Activated CD8-positive, alpha-beta memory T cell treated with anti-CD3 and anti-CD28 coated beads, Interleukin-2, amount 50 U/mL, for 4 hours (primary cell): ENCODE measurements at regions not wholly inside any gene's neighbourhood (a gene's known extent, or its start where the extent isn't known, plus 50 kb on each side); places are given as distances from the start of the nearest gene placed in this dataset.

ENCODE experiments used
- DNase-seq: peaks from one replicate; pipeline ENCODE4 v3.0.0-alpha.2; 2020

DNA sequence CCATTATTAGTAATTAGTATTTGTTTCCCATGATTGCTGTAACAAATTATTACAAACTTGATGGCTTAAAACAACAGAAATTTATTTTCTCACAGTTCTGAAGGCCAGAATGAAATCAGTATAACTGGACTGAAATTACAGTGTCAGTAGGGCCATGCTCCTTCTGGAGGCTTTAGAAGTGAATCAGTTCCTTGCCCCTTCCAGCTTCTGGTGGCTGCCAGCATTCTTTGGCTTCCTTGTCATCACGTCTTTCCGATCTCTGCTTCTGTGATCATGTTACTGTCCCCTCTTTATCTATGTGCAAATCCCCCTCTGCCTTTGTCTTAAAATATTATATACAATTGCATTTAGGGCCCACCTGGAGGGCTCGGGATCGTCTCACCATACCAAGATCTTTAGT is 92.0 kb downstream of the FOXB1 start:
- no peak for DNase-seq

DNA sequence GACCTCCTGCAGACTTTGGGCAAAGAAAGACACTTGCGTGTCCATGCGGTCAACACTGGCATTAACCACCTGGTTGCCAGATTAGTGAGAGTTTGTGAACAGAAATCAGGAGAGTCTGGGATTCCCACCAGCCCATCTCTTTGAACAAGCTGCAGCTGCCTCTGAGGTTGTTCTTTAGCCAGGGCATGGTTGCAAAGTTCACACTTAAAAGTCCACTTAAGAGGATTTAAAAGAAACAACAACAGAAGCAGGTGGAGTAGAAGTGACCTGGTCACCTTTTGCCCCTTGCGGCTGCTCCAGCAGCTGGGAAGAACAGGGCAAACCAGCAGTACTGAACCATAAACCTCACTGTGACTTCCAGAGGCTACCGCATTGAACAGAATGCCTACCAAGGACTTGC is 97.3 kb downstream of the FOXB1 start:
- DNase-seq = no peak

- DNase-seq = no peak
Observed at GRCh38 chr15:60102748-60103147, 98.6 kb downstream of the FOXB1 start.

GRCh38 chr15:60110909-60111308 is 106.8 kb downstream of the FOXB1 start:
- DNase-seq = no peak

- DNase-seq = no peak
Observed at GRCh38 chr15:60115579-60116380, 111.7 kb downstream of the FOXB1 start.

DNA sequence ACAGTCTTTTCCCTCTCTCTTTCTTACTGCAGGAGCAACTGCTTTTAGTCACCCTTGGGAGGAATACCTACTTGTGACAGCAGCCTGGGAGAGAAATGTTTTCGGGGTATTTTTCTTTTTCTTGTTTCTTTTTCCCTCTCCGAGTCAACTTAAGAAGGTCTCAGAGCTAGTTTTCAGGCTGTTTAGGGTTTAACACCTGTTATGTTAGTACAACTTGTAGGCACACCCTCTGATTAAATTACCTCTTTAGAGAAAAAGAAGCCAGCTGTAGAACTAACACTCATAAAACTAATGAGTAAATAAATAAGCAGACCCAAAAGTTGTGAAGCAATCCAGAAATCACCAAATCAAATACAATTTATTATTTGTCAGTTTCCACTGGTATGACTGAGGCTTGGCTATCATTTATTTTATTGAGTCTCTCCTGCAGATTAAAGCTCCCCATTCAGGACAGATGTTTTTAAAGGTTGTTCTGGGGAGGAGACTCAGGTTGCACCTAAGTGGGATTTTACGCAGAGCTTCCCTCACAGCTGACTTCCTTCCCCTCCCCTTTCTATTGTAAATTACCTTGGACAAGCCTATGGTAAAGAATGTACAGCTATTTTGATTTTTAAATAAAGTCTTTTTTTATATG is 112.5 kb downstream of the FOXB1 start:
- no peak for DNase-seq

GRCh38 chr15:60118146-60118545 is 114.0 kb downstream of the FOXB1 start:
- DNase-seq = no peak

DNA sequence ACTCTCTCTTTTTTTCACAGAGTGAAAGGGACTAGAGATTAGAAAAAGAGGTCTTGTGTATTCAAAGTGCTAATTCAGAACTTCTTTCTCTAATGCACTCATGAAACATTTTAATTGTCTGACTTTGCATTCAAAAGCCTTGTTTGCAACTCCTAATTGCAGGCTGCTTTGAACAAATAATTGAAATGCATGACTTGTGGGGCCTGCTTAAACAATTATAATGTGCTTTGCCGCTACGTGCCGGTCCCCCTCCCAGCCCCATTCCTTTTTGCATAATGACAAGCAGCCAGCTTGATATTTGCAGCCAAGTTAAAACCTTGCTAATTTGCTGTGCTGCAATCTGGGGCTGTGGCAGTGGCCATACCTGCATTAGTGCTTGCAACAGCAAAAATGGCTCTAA is 114.5 kb downstream of the FOXB1 start:
- no peak for DNase-seq

DNA sequence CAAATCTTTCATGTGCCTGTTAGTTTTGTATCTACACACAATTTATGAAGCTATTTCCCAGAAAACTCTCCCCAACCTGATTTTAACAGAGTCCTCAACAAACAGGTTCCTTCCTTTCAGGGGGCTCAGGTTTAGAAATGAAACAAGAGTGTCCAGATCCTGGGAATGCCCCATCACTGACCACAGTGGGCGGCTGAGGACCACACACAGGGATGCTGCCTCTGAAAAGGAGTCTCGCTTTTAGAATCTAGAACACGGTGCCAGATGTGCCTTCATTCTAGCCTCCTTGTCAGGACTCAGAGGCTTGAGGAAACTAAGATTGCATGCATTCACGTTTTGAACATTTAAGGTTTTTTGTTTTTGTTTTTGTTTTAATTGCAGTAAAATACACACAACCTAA is 115.0 kb downstream of the FOXB1 start:
- no peak for DNase-seq

- no peak for DNase-seq
Observed at GRCh38 chr15:60120100-60120499, 116.0 kb downstream of the FOXB1 start.

DNA sequence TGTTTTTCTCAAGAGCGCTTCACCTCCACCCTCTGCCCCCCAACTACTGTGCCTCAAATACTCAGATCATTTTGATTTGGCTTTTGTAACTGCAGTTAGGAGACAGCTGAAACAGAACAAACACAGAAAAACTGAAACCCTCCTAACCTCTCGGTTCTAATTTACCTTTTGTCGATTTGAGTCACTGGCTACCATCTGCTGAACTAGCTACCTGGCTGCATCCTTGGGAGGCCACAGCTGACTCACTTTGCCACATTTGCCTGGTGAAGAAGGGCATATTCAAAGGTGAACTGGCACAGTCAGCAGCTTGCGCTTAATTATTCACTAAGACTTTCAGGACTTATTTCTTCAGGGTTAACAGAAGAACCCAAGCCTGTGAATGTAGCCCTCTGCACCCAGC is 117.7 kb downstream of the FOXB1 start:
- no peak for DNase-seq

DNA sequence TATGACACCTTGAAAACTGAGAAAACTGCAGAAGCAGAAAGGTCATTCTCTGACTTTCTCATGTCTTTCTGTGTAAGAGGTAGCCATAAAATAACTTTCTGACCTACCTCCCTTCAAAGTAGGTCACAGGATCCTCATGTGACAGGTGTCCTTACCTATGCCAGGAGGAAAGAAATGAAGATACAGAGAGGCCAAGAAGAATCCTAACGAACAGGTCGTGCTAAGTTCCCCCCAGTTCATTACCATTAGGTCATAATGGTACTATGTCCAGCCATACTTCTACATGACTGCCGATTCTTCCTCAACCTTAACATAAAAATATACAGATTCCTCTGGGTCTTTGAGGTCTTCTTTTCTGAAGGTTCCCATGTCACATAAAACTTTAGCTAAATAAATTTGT is 118.6 kb downstream of the FOXB1 start:
- DNase-seq = no peak

DNA sequence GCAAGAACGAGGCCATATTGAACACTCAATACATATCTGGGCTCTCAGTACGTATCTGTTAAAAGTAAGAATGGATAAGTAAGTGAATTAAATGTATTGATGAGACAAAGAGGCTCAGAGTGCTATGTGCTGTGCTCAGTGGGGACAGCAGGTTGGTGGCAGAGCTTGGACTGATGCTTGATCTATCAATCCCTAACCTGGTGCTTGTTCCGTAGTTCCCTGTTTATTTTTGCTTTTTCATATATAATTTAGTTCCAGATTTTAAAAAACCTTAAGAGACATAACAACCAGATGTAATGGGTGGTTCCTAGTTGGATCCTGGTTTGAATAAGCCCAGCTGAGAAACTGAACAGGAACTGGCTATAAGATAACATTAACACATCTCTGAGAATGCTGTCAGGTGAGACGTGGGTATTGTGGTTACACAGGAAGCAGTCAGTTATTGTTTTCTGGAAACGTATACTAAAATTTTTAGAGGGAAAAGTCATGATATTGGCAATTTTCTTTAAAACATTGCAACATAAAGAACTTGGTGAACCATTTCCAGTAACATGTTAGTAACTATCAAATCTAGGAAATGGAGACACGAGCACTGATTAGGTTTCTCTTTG is 120.5 kb downstream of the FOXB1 start:
- no peak for DNase-seq

DNA sequence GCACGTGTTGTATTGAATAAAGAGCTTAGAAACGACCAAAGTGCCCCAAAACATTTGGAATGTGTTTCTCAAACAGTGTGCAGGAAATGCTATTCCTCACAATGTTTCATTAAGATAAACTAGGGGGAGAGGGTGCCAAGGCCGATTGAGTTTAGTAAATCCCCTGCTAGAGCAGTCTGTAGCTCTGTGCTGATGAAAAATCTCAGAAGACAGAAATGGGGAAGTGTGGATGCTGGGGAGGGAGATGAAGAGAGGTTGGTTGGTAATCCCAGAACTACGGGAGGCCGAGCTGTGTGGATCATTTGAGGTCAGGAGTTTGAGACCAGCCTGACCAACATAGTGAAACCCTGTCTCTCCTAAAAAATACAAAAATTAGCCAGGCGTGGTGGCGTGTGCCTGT is 121.2 kb downstream of the FOXB1 start:
- no peak for DNase-seq

DNA sequence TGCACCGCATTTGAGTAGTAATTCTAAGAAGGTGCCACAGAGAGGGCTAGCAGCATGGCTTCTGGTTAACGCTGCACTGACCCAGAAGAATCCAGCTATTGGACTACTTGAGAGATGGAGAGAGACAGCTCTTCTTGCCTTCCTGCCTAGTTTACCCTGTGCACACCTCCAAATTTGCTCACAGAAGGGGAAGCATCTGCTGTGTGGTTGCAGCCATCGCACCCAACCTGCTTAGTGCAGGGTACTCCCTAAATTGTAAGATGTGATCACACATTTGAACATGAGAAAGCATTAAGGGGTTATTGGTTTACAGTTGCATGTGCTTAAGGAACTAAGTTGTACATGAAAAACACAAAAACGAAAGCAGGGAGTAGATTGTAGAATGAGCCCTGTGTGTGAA is 122.1 kb downstream of the FOXB1 start:
- DNase-seq = no peak

- no peak for DNase-seq
Observed at GRCh38 chr15:60126661-60127060, 122.5 kb downstream of the FOXB1 start.

GRCh38 chr15:60128000-60128376 is 123.9 kb downstream of the FOXB1 start:
- DNase-seq = no peak

GRCh38 chr15:60128710-60129109 is 124.6 kb downstream of the FOXB1 start:
- no peak for DNase-seq

DNA sequence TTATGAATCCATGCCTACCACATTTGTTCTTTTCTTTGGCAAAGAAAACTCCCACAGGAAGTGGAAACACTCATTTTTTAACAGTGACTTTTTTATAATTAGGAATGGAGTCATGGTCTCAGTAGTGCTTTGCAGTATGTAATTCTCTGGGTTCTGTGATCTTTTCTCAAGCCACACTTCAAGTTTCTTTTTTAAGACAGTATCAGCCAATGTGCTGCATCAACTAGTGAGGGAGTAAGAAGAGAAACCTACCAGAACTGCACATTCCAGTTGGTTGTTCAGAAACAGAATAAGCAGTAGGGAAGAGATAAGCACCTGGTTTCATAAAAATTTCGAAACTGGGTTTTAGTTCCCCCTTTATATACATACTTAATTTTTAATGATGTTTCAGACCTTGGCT is 126.3 kb downstream of the FOXB1 start:
- DNase-seq = no peak

DNA sequence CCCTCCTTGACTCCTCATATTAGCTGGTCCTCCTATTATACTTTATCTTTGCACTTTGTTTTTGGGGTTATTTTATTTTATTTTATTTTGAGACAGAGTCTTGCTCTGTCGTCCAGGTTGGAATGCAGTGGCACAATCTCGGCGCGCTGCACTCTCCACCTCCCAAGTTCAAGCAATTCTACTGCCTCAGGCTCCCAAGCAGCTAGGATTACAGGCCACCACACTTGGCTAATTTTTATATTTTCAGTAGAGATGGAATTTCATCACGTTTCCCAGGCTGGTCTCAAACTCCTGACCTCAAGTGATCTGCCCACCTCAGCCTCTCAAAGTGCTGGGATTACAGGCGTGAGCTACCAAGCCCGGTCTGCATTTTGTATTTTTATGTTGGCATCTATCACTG is 126.7 kb downstream of the FOXB1 start:
- DNase-seq = no peak

DNA sequence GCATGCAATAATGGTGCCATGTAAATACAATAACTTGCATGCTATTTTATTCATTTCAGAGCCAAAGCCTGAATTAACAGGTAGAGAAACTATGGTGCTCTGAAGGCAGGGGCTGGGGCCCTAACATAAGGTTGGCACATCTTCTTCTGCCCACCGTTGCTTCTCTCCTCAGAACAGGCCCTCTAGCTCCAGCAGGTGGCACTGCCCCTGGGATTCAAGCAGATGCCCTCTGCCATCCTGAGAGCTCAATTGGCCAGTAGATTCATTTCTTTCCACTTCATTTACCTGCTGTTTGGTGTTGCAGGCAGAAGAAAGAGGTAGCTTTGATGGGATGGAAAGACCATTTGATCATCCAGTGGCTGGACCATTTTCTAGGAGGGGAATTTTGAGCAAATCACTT is 130.5 kb downstream of the FOXB1 start:
- no peak for DNase-seq

- no peak for DNase-seq
Observed at GRCh38 chr15:60135961-60136360, 131.8 kb downstream of the FOXB1 start.

DNA sequence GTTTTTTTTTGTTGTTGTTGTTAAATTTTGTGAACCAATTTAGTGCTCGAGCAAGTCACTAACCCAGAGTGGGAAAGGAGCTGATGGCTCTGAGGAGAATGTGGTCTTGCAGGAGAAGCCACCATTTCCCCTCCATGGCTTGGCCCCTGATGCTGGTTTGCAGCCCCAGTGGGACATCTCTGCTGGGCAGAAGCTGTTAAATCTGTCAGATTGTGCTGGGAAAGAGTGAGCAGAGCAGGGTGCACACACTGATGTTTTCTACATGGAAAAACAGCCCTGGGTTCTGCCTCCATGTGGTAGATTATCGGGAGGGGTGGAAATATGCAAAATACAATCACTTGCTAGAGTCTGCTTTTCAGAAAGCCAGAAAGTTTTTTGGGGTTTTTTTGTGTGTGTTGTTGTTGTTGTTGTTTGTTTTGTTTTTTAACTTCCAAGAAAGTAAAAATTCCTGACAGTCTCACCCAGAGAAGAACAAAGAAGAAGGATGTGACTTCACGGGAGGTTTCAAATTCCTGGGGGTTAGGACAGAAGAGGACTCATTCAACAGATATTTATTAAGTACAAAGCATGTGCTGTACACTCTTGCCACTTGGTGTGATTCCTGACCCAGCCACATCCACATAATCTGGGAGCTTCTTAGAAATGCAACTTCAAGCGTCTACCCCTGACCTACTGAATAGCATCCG is 133.7 kb downstream of the FOXB1 start:
- DNase-seq = no peak
